ENCODE measurements at regions not wholly inside any gene's neighbourhood (a gene's known extent, or its start where the extent isn't known, plus 50 kb on each side); places are given as distances from the start of the nearest gene placed in this dataset.
A peak's percentile ranks its signal among the peaks of the same experiment; 100 is the strongest.

- FAIRE-seq: peak; percentile 13
- Histone ChIP-seq H3K9ac (ENCODE audit: low read length) (no peak overlapping the region), H3K4me2 (ENCODE audit: low read length) (peak overlapping the region; percentile 24), H3K27me3 (ENCODE audit: insufficient read depth, low read length) (no peaks in the 10 kb centered on the region), H3K79me2 (ENCODE audit: insufficient read depth, low read length) (no peaks in the 10 kb centered on the region), H3K36me3 (ENCODE audit: insufficient read depth, low read length) (no peaks in the 10 kb centered on the region), H3K9me3 (ENCODE audit: insufficient read depth, low read depth, low read length) (no peaks in the 10 kb centered on the region), H3K27ac (ENCODE audit: low read depth, low read length) (no peak overlapping the region), H3K4me1 (ENCODE audit: insufficient read depth, low read length) (no peaks in the 10 kb centered on the region), H2AFZ (ENCODE audit: low read depth, low read length) (no peak overlapping the region), H3K4me3 (ENCODE audit: insufficient read depth, low read depth, low read length) (no peak overlapping the region), H4K20me1 (ENCODE audit: insufficient read depth, low read length) (no peaks in the 10 kb centered on the region)
- peaks cover 2% of the 10 kb centered on the region for H3K36me3 Mint-ChIP-seq (ENCODE audit: low read depth, unreplicated experiment)
- peaks cover 3% of the 10 kb centered on the region for H3K9me3 Mint-ChIP-seq (ENCODE audit: unreplicated experiment)
- peak overlapping the region; percentile 14 for H3K27ac Mint-ChIP-seq (ENCODE audit: unreplicated experiment)
- DNase-seq (ENCODE audit: low read depth): peak; percentile 55
- peaks cover 29% of the 10 kb centered on the region for H3K4me1 Mint-ChIP-seq (ENCODE audit: low read depth, unreplicated experiment)
- TF ChIP-seq EZH2 (IDR thresholded peaks at IDR 0.05; ENCODE audit: insufficient read depth, low read length): no peak
- TF ChIP-seq, protein P1, sequence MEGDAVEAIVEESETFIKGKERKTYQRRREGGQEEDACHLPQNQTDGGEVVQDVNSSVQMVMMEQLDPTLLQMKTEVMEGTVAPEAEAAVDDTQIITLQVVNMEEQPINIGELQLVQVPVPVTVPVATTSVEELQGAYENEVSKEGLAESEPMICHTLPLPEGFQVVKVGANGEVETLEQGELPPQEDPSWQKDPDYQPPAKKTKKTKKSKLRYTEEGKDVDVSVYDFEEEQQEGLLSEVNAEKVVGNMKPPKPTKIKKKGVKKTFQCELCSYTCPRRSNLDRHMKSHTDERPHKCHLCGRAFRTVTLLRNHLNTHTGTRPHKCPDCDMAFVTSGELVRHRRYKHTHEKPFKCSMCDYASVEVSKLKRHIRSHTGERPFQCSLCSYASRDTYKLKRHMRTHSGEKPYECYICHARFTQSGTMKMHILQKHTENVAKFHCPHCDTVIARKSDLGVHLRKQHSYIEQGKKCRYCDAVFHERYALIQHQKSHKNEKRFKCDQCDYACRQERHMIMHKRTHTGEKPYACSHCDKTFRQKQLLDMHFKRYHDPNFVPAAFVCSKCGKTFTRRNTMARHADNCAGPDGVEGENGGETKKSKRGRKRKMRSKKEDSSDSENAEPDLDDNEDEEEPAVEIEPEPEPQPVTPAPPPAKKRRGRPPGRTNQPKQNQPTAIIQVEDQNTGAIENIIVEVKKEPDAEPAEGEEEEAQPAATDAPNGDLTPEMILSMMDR (IDR thresholded peaks at IDR 0.05; ENCODE audit: insufficient read depth, low read depth, low read length): no peak
- H3K27me3 Mint-ChIP-seq (ENCODE audit: low read depth, unreplicated experiment): no peaks in the 10 kb centered on the region
- no peak overlapping the region for H3K4me3 Mint-ChIP-seq (ENCODE audit: unreplicated experiment)
Observed at GRCh38 chr3:94420931-94421330, 358.1 kb downstream of the NSUN3 start.

- H3K9ac ChIP-seq (ENCODE audit: low read length): no peak overlapping the region
- no peaks in the 10 kb centered on the region for H4K20me1 ChIP-seq (ENCODE audit: insufficient read depth, low read length)
- Mint-ChIP-seq H3K27me3 (ENCODE audit: low read depth, unreplicated experiment) (no peaks in the 10 kb centered on the region), H3K9me3 (ENCODE audit: unreplicated experiment) (peaks cover 5% of the 10 kb centered on the region), H3K36me3 (ENCODE audit: low read depth, unreplicated experiment) (peaks cover 2% of the 10 kb centered on the region), H3K27ac (ENCODE audit: unreplicated experiment) (no peak overlapping the region), H3K4me1 (ENCODE audit: low read depth, unreplicated experiment) (peaks cover 29% of the 10 kb centered on the region), H3K4me3 (ENCODE audit: unreplicated experiment) (no peak overlapping the region)
- H3K79me2 ChIP-seq (ENCODE audit: insufficient read depth, low read length): no peaks in the 10 kb centered on the region
- H2AFZ ChIP-seq (ENCODE audit: low read depth, low read length): no peak overlapping the region
- H3K27ac ChIP-seq (ENCODE audit: low read depth, low read length): no peak overlapping the region
- peak; percentile 87 for DNase-seq (ENCODE audit: low read depth)
- H3K9me3 ChIP-seq (ENCODE audit: insufficient read depth, low read depth, low read length): peaks cover 4% of the 10 kb centered on the region
- H3K4me2 ChIP-seq (ENCODE audit: low read length): no peak overlapping the region
- no peak overlapping the region for H3K4me3 ChIP-seq (ENCODE audit: insufficient read depth, low read depth, low read length)
- H3K36me3 ChIP-seq (ENCODE audit: insufficient read depth, low read length): no peaks in the 10 kb centered on the region
- TF ChIP-seq EZH2 (IDR thresholded peaks at IDR 0.05; ENCODE audit: insufficient read depth, low read length): no peak
- TF ChIP-seq, protein P1 (IDR thresholded peaks at IDR 0.05; ENCODE audit: insufficient read depth, low read depth, low read length): no peak
- no peaks in the 10 kb centered on the region for H3K4me1 ChIP-seq (ENCODE audit: insufficient read depth, low read length)
- H3K27me3 ChIP-seq (ENCODE audit: insufficient read depth, low read length): no peaks in the 10 kb centered on the region
- no peak for FAIRE-seq
Observed at GRCh38 chr3:94423578-94423977, 360.7 kb downstream of the NSUN3 start.

- DNase-seq (ENCODE audit: low read depth) (no peak), FAIRE-seq (no peak)
- Histone ChIP-seq H3K4me1 (ENCODE audit: insufficient read depth, low read length) (no peaks in the 10 kb centered on the region), H3K79me2 (ENCODE audit: insufficient read depth, low read length) (no peaks in the 10 kb centered on the region), H3K4me2 (ENCODE audit: low read length) (no peak overlapping the region), H2AFZ (ENCODE audit: low read depth, low read length) (no peak overlapping the region), H3K9ac (ENCODE audit: low read length) (no peak overlapping the region), H3K4me3 (ENCODE audit: insufficient read depth, low read depth, low read length) (no peak overlapping the region), H3K9me3 (ENCODE audit: insufficient read depth, low read depth, low read length) (peaks cover 4% of the 10 kb centered on the region), H3K27ac (ENCODE audit: low read depth, low read length) (no peak overlapping the region), H3K27me3 (ENCODE audit: insufficient read depth, low read length) (no peaks in the 10 kb centered on the region), H4K20me1 (ENCODE audit: insufficient read depth, low read length) (no peaks in the 10 kb centered on the region), H3K36me3 (ENCODE audit: insufficient read depth, low read length) (no peaks in the 10 kb centered on the region)
- Mint-ChIP-seq H3K9me3 (ENCODE audit: unreplicated experiment) (peaks cover 3% of the 10 kb centered on the region), H3K4me1 (ENCODE audit: low read depth, unreplicated experiment) (peaks cover 7% of the 10 kb centered on the region), H3K27ac (ENCODE audit: unreplicated experiment) (no peak overlapping the region), H3K36me3 (ENCODE audit: low read depth, unreplicated experiment) (no peaks in the 10 kb centered on the region), H3K4me3 (ENCODE audit: unreplicated experiment) (no peak overlapping the region), H3K27me3 (ENCODE audit: low read depth, unreplicated experiment) (no peaks in the 10 kb centered on the region)
- TF ChIP-seq, protein P1 (IDR thresholded peaks at IDR 0.05; ENCODE audit: insufficient read depth, low read depth, low read length): no peak
- no peak for TF ChIP-seq EZH2 (IDR thresholded peaks at IDR 0.05; ENCODE audit: insufficient read depth, low read length)
Observed at GRCh38 chr3:94429517-94429916, 366.7 kb downstream of the NSUN3 start.

Data from astrocyte (in vitro differentiated cells and primary cell).